ENCODE measurements at regions not wholly inside any gene's neighbourhood (a gene's known extent, or its start where the extent isn't known, plus 50 kb on each side); places are given as distances from the start of the nearest gene placed in this dataset.

GRCh38 chr10:81096558-81096957 lies 558.9 kb downstream of the SH2D4B start:
- intact Hi-C loops (cut with micrococcal nuclease; ENCODE audit: unreplicated experiment) = no loop called here

GRCh38 chr10:81101062-81101461 lies 563.4 kb downstream of the SH2D4B start:
- no peaks in the 10 kb centered on the region for H3K4me1 ChIP-seq (ENCODE audit: control insufficient read depth, insufficient read depth, low read length)
- no peak overlapping the region for H3K27ac ChIP-seq (ENCODE audit: low read length)
- no TSS peak for BruUV-seq (replicated peaks)
- in situ Hi-C loops (cut with HindIII; ENCODE audit: low pct_unique_long_range_greater_than_20kb, low sequenced_read_pairs) = no loop called here
- TF ChIP-seq SIN3A (IDR thresholded peaks at IDR 0.05; ENCODE audit: borderline replicate concordance, insufficient read depth, low read depth, low read length) (no peak), REST (IDR thresholded peaks at IDR 0.05; ENCODE audit: insufficient read depth in 1 of 2, low read depth in 2 of 2, low read length in 1 of 2) (no peak), CTCF (IDR thresholded peaks at IDR 0.05) (no peak), TCF7L2 (IDR thresholded peaks at IDR 0.05; ENCODE audit: low read depth, low read length) (no peak), POLR2AphosphoS5 (IDR thresholded peaks at IDR 0.05; ENCODE audit: low read depth, low read length) (no peak)
- intact Hi-C loops (cut with micrococcal nuclease; ENCODE audit: unreplicated experiment) = no loop called here
- no peaks in the 10 kb centered on the region for H3K36me3 ChIP-seq (ENCODE audit: control insufficient read depth, insufficient read depth, low read length)
- no peaks in the 10 kb centered on the region for H3K9me3 ChIP-seq (ENCODE audit: control insufficient read depth, insufficient read depth, low read depth, low read length)
- CTCF ChIA-PET = no interaction called here
- no peaks in the 10 kb centered on the region for H3K27me3 ChIP-seq (ENCODE audit: control insufficient read depth, insufficient read depth, low read length)
- H3K4me3 ChIP-seq (ENCODE audit: low read depth in 2 of 2, low read length in 2 of 2) = no peak overlapping the region
- POLR2A ChIA-PET = no interaction called here
- DNase-seq (ENCODE audit: low read depth, low spot score) (no peak), ATAC-seq (no peak)

More at GRCh38 chr10:81096558-81096957, 558.9 kb downstream of the SH2D4B start:
- ATAC-seq (no peak), DNase-seq (ENCODE audit: low read depth, low spot score) (no peak)
- in situ Hi-C loops (cut with HindIII; ENCODE audit: low pct_unique_long_range_greater_than_20kb, low sequenced_read_pairs) = no loop called here
- H3K4me3 ChIP-seq (ENCODE audit: low read depth in 2 of 2, low read length in 2 of 2) = no peak overlapping the region
- POLR2A ChIA-PET = no interaction called here
- no peak overlapping the region for H3K27ac ChIP-seq (ENCODE audit: low read length)
- no peaks in the 10 kb centered on the region for H3K9me3 ChIP-seq (ENCODE audit: control insufficient read depth, insufficient read depth, low read depth, low read length)
- H3K4me1 ChIP-seq (ENCODE audit: control insufficient read depth, insufficient read depth, low read length) = no peaks in the 10 kb centered on the region
- H3K27me3 ChIP-seq (ENCODE audit: control insufficient read depth, insufficient read depth, low read length) = no peaks in the 10 kb centered on the region
- CTCF ChIA-PET = no interaction called here
- no TSS peak for BruUV-seq (replicated peaks)
- no peak for TF ChIP-seq CTCF (IDR thresholded peaks at IDR 0.05)
- TF ChIP-seq POLR2AphosphoS5 (IDR thresholded peaks at IDR 0.05; ENCODE audit: low read depth, low read length) = no peak
- no peak for TF ChIP-seq REST (IDR thresholded peaks at IDR 0.05; ENCODE audit: insufficient read depth in 1 of 2, low read depth in 2 of 2, low read length in 1 of 2)
- TF ChIP-seq SIN3A (IDR thresholded peaks at IDR 0.05; ENCODE audit: borderline replicate concordance, insufficient read depth, low read depth, low read length) = no peak
- TF ChIP-seq TCF7L2 (IDR thresholded peaks at IDR 0.05; ENCODE audit: low read depth, low read length) = no peak
- H3K36me3 ChIP-seq (ENCODE audit: control insufficient read depth, insufficient read depth, low read length) = no peaks in the 10 kb centered on the region

Measured in Panc1 (cell line).